ENCODE measurements at regions not wholly inside any gene's neighbourhood (a gene's known extent, or its start where the extent isn't known, plus 50 kb on each side); places are given as distances from the start of the nearest gene placed in this dataset.

- Histone ChIP-seq H3K56ac (ENCODE audit: insufficient read length, low read depth, low read length) (no peak overlapping the region), H2AK5ac (ENCODE audit: insufficient read length, low read length) (no peak overlapping the region), H3K27me3 (ENCODE audit: insufficient read depth, low read length) (no peaks in the 10 kb centered on the region)
Observed at GRCh38 chr2:226578879-226579278, 220.7 kb downstream of the IRS1 start.

More at GRCh38 chr2:226578879-226579278, 220.7 kb downstream of the IRS1 start:
- no peak overlapping the region for H3K27ac Mint-ChIP-seq
- no peak overlapping the region for H2AFZ ChIP-seq (ENCODE audit: low read length)
- H4K5ac ChIP-seq (ENCODE audit: insufficient read length, low read depth, low read length) = no peak overlapping the region
- no peak overlapping the region for H3K23ac ChIP-seq (ENCODE audit: insufficient read length, low read depth, low read length)
- WGBS (ENCODE audit: extremely low coverage, insufficient read length, low lambda C conversion rate) = no CpG with 5 or more reads among the region's 1 CpG
- H3K14ac ChIP-seq (ENCODE audit: insufficient read depth, low read length) = no peak overlapping the region
- H3K4me2 ChIP-seq (ENCODE audit: insufficient read depth, insufficient read length, low read length) = no peak overlapping the region
- H3K36me3 Mint-ChIP-seq (ENCODE audit: insufficient read depth in 1 of 3, low read depth in 3 of 3) = no peaks in the 10 kb centered on the region; a peak in 1 of 7 replicates
- no peak overlapping the region for H4K8ac ChIP-seq (replicated peaks; ENCODE audit: insufficient read length, low read depth, low read length)
- DNase-seq = no peak
- no peaks in the 10 kb centered on the region; the same call in 1 of the 2 replicates for H3K4me1 ChIP-seq (ENCODE audit: insufficient read depth, low read length)
- no peak overlapping the region for H2BK20ac ChIP-seq (ENCODE audit: low read depth, low read length, poor library complexity, severe bottlenecking)
- no peak overlapping the region for H3K27ac ChIP-seq (ENCODE audit: insufficient read length, low read depth, low read length)
- no peak overlapping the region for H3K4ac ChIP-seq (ENCODE audit: low read depth, low read length)
- no peak overlapping the region for H2BK12ac ChIP-seq (ENCODE audit: insufficient read length, low read depth, low read length)
- no peaks in the 10 kb centered on the region for H3K23me2 ChIP-seq (ENCODE audit: insufficient read length, low read depth, low read length, poor library complexity, severe bottlenecking)
- H3T11ph ChIP-seq (ENCODE audit: low read length) = no peak overlapping the region
- TF ChIP-seq CTCF (conservative IDR thresholded peaks at IDR 0.05) = no peak
- H3K9me3 Mint-ChIP-seq = no peaks in the 10 kb centered on the region
- no peaks in the 10 kb centered on the region for H3K27me3 Mint-ChIP-seq (ENCODE audit: low read depth)
- H3K79me1 ChIP-seq (ENCODE audit: insufficient read depth, low read depth, low read length, poor library complexity, severe bottlenecking) = no peaks in the 10 kb centered on the region
- no peaks in the 10 kb centered on the region for H3K9me3 ChIP-seq (ENCODE audit: control insufficient read depth, low read depth, low read length)
- no peaks in the 10 kb centered on the region for H3K79me2 ChIP-seq (ENCODE audit: insufficient read depth, low read length)
- no peak overlapping the region for H2BK15ac ChIP-seq (ENCODE audit: low read depth, low read length)
- no peak overlapping the region for H3K9ac ChIP-seq (ENCODE audit: extremely low read depth, insufficient read length, low read length)
- no peak overlapping the region for H2BK5ac ChIP-seq (ENCODE audit: insufficient read length, low read length)
- peaks cover 12 to 18% of the 10 kb centered on the region in 2 experiments for H3K4me1 Mint-ChIP-seq
- H3K18ac ChIP-seq (ENCODE audit: insufficient read length, low read depth, low read length) = no peak overlapping the region
- H4K20me1 ChIP-seq (ENCODE audit: control insufficient read depth, insufficient read depth, insufficient read length) = no peaks in the 10 kb centered on the region
- no peak overlapping the region for H2BK120ac ChIP-seq (ENCODE audit: low read depth, low read length, poor library complexity, severe bottlenecking)
- no peak overlapping the region for H4K91ac ChIP-seq (ENCODE audit: insufficient read length, low read depth, low read length)
- no peak overlapping the region for H3K4me3 Mint-ChIP-seq

Measured in H9 (cell line).